Ovary (tissue), 7 donors: ENCODE measurements at regions not wholly inside any gene's neighbourhood (a gene's known extent, or its start where the extent isn't known, plus 50 kb on each side); places are given as distances from the start of the nearest gene placed in this dataset.
"Not testable (repeated sequence)": the region's sequence is repeated elsewhere in the genome, so short reads cannot be mapped to it uniquely, and the experiment has no call there.

Source experiments
- DNase-seq, 5 donors: peaks; one replicate each; pipeline ENCODE4 v3.0.0-alpha.2; 2019 to 2020
- H3K27ac ChIP-seq, 2 donors: fragments of 200-600 bp; one replicate each; pipeline versions ENCODE4 v1.5.1 to v1.8.0; 2019 to 2022
- H3K27me3 ChIP-seq: fragments of 200-600 bp; one replicate; pipeline ENCODE4 v1.8.0; 2022
- H3K36me3 ChIP-seq: fragments of 200-600 bp; sonication (generic); one replicate; pipeline ENCODE4 v1.5.1; 2019
- H3K4me1 ChIP-seq: one replicate; pipeline ENCODE4 v1.8.1; 2013; ENCODE audit warnings: mild to moderate bottlenecking, moderate library complexity; ENCODE audit not compliant: insufficient read depth
- H3K4me3 ChIP-seq: fragments of 200-600 bp; sonication (generic); one replicate; pipeline ENCODE4 v1.5.1; 2017
- H3K9me3 ChIP-seq, 2 donors: fragments of 200-600 bp in 1 of 2; sonication (generic) in 1 of 2; one replicate each; pipeline versions ENCODE4 v1.5.1 to v1.8.1; 2013 to 2019; ENCODE audit warnings: mild to moderate bottlenecking in 1 of 2, moderate library complexity in 1 of 2
- EP300 ChIP-seq: sonication (generic); formaldehyde crosslinking; IDR thresholded peaks from one replicate; pipeline ENCODE4 v1.6.1; 2017; ENCODE audit warnings: antibody characterized with exemption
- POLR2A ChIP-seq: fragments of 450-650 bp; IDR thresholded peaks from one replicate; pipeline ENCODE4 v1.6.1; 2017; ENCODE audit warnings: antibody characterized with exemption, mild to moderate bottlenecking, moderate library complexity
- WGBS, 3 donors: extraction: QIAGEN DNeasy Blood & Tissue Kit in 1 of 3; methylation state at CpG; one replicate each; pipeline versions ENCODE4 v1.1.5 to v1.1.7; 2013 to 2017; 5-methylcytosine and 5-hydroxymethylcytosine counted together
- intact Hi-C, 4 donors: fragments of 100-400 bp; cut with DNase I; formaldehyde crosslinking; loops; one replicate each; pipeline versions ENCODE4 v1.11.0 to v1.15.1; 2022 to 2023
- TF ChIP-seq, protein P1 (sequence below), 3 donors: fragments of 450-650 bp in 2 of 3; fragments of 200-600 bp in 1 of 3; IDR thresholded peaks; one replicate each; pipeline versions ENCODE4 v1.5.1 to v1.8.0; 2016 to 2022; ENCODE audit warnings: antibody characterized with exemption in 3 of 3, mild to moderate bottlenecking in 1 of 3
- donor health status: DM: no; HTN: no; CAD: no; lungs with moderate emphysema.
- donor health status: DM: no; HTN: no; CAD: no.
- donor health status: Bipolar disorder and iron deficiency.
- donor health status: DM: no; HTN: no; CAD: no.
- donor health status: DM: yes; HTN: yes; CAD: no.

DNA sequence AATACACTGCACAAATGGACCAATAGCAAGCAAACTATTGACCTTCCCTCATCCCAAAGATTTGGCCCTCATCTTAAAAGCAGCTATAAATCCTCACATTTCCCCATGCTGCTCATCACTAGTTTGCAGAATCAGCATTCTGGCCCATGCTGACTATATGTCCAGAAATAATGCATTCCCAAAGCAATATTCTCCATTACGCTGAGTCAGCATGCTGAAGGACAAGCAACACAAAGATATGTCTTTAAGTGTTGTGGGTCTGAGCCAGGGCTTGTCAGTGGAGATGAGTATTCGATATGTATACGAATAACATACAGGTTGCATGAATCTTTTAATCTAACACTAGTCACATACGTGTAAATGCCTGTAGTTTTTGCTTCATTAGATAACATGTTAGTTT lies 1045.0 kb upstream of the DDX18 start:
- H3K36me3 ChIP-seq, result no peaks in the 10 kb centered on the region
- no peak for DNase-seq
- TF ChIP-seq POLR2A (no peak), EP300 (no peak)
- TF ChIP-seq, protein P1, sequence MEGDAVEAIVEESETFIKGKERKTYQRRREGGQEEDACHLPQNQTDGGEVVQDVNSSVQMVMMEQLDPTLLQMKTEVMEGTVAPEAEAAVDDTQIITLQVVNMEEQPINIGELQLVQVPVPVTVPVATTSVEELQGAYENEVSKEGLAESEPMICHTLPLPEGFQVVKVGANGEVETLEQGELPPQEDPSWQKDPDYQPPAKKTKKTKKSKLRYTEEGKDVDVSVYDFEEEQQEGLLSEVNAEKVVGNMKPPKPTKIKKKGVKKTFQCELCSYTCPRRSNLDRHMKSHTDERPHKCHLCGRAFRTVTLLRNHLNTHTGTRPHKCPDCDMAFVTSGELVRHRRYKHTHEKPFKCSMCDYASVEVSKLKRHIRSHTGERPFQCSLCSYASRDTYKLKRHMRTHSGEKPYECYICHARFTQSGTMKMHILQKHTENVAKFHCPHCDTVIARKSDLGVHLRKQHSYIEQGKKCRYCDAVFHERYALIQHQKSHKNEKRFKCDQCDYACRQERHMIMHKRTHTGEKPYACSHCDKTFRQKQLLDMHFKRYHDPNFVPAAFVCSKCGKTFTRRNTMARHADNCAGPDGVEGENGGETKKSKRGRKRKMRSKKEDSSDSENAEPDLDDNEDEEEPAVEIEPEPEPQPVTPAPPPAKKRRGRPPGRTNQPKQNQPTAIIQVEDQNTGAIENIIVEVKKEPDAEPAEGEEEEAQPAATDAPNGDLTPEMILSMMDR (IDR thresholded peaks at IDR 0.05), result no peak
- H3K4me3 ChIP-seq, result no peak overlapping the region
- WGBS, 3 donors, result 72 to 81% (median 76%) methylated on average over 4 of the region's 4 CpGs
- H3K27ac ChIP-seq, result no peak overlapping the region
- H3K9me3 ChIP-seq, result no peaks in the 10 kb centered on the region
- intact Hi-C loops, result no loop called here
- H3K4me1 ChIP-seq, result no peaks in the 10 kb centered on the region
- no peaks in the 10 kb centered on the region for H3K27me3 ChIP-seq

DNA sequence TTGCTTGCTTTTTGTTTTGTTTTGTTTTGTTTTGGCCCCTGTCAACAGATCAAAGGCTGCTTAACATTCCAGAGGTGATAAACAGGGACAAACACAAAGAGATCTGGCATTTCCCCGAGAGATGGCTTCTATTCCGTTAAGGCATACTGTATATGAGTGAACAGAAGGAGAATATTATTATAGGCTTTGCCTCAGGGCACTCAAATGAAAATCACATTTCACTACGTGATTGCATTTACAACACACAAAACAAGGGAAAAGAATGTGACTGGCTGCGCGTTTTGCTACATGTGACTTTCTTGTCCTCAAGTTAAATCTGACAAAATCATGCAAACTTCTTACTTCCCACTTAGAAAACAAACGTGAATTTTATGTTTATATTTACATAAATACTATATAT lies 1037.9 kb upstream of the DDX18 start:
- 64 to 70% (median 68%) methylated on average over 6 of the region's 6 CpGs for whole genome bisulfite sequencing, 3 donors
- H3K27ac ChIP-seq, result no peak overlapping the region
- H3K36me3 ChIP-seq, result no peaks in the 10 kb centered on the region
- no peaks in the 10 kb centered on the region for H3K9me3 ChIP-seq
- no peaks in the 10 kb centered on the region for H3K4me1 ChIP-seq
- H3K4me3 ChIP-seq, result no peak overlapping the region
- DNase-seq, result no peak
- no peaks in the 10 kb centered on the region for H3K27me3 ChIP-seq
- intact Hi-C loops, result no loop called here
- TF ChIP-seq EP300 (no peak), POLR2A (no peak)
- TF ChIP-seq, protein P1 (IDR thresholded peaks at IDR 0.05), result no peak

DNA sequence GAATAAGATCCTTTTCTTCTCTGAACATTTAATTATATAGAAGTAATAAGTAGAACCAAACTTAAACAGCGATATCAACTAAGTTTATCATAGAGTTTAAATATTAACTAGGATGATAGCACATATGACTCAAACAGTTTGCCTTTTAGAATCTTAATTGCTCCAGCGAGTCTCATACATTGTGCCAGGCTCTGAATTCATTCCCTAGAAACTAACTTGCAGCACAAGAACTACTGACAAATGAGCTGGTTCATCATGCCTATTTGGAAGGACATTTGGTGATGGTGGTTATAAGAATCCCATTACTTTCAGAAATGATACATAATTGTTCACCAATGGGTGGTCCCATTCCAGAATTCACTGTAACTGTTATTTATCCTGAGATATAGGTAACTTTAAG lies 1026.6 kb upstream of the DDX18 start:
- no peak overlapping the region for H3K4me3 ChIP-seq
- intact Hi-C loops, result no loop called here
- TF ChIP-seq POLR2A (no peak), EP300 (no peak)
- TF ChIP-seq, protein P1 (IDR thresholded peaks at IDR 0.05), result no peak
- H3K36me3 ChIP-seq, result no peaks in the 10 kb centered on the region
- H3K4me1 ChIP-seq, result no peaks in the 10 kb centered on the region
- no peak overlapping the region for H3K27ac ChIP-seq
- H3K27me3 ChIP-seq, result no peaks in the 10 kb centered on the region
- WGBS, 3 donors, result 83 to 87% (median 85%) methylated on average over 2 of the region's 2 CpGs
- DNase-seq, result no peak
- H3K9me3 ChIP-seq, result no peaks in the 10 kb centered on the region

DNA sequence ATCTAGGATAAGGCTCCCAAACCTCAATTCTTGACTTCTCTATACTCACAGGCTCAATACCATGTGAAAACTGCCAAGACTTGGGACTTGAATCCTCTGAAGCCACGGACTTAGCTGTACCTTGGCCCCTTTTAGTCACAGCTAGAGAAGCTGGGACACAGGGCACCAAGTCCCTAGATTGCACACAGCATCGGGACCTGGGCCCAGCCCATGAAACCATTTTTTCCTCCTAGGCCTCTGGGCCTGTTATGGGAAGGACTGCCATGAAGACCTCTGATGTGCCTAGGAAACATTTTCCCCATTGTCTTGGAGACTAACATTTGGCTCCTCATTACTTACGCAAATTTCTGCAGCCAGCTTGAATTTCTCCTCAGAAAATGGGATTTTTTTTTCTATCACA lies 1011.8 kb upstream of the DDX18 start:
- no peak for DNase-seq
- TF ChIP-seq, protein P1 (IDR thresholded peaks at IDR 0.05), result no peak
- TF ChIP-seq POLR2A (no peak), EP300 (no peak)
- intact Hi-C loops, result no loop called here

DNA sequence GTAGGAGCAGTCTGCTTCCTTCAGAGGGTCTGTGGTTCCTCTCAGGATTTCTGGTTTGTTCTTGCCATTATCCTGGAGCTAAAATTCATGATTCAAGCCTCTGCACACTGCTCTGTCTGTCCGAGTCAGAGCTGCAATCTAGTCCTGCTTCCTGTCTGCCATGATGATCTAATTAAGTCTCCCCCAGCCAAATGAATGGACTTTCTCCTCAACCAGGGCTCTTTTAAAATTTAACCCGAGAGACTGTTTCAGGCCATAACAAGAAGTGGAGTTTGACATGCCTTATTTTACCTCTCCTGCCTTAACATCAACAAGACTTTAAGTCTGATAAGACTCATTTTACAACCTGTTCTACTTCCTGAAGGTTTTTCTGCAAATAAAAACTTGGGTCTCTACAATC lies 1009.6 kb upstream of the DDX18 start:
- WGBS, 3 donors, result 54 to 74% (median 65%) methylated on average over 2 of the region's 2 CpGs
- Histone ChIP-seq H3K4me1 (no peaks in the 10 kb centered on the region), H3K4me3 (no peak overlapping the region), H3K9me3 (no peaks in the 10 kb centered on the region), H3K27ac (no peak overlapping the region), H3K36me3 (no peaks in the 10 kb centered on the region), H3K27me3 (no peaks in the 10 kb centered on the region)
- intact Hi-C loops, result no loop called here
- DNase-seq, result no peak
- TF ChIP-seq POLR2A (no peak), EP300 (no peak)
- TF ChIP-seq, protein P1 (IDR thresholded peaks at IDR 0.05), result no peak

More for the DNA sequence above, 1011.8 kb upstream of the DDX18 start:
- Histone ChIP-seq H3K4me1 (no peaks in the 10 kb centered on the region), H3K36me3 (no peaks in the 10 kb centered on the region), H3K27me3 (no peaks in the 10 kb centered on the region), H3K4me3 (no peak overlapping the region), H3K9me3 (no peaks in the 10 kb centered on the region), H3K27ac (no peak overlapping the region)
- WGBS, 3 donors, result 61 to 75% (median 68%) methylated on average over 3 of the region's 3 CpGs

DNA sequence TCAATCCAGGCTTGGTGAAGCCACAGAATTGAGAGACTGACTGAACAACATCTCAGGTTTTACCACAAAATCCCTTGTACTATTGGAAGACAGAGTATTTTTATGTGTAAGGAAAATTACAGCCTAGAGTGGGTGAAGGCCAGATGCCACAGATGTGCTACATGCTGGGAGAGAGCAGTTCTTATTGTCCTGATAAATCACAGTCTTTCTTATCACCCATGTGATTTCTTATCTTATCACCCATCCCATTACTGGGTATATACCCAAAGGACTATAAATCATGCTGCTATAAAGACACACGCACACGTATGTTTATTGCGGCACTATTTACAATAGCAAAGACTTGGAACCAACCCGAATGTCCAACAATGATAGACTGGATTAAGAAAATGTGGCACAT lies 1008.0 kb upstream of the DDX18 start:
- H3K36me3 ChIP-seq, DNase-seq, H3K4me3 ChIP-seq, H3K27ac ChIP-seq, H3K27me3 ChIP-seq, H3K4me1 ChIP-seq, H3K9me3 ChIP-seq, intact Hi-C loops: not testable (repeated sequence)
- WGBS, 3 donors, result 82 to 87% (median 85%) methylated on average over 3 to 4 of the region's 4 CpGs
